SK-N-SH (cell line): ENCODE measurements at regions not wholly inside any gene's neighbourhood (a gene's known extent, or its start where the extent isn't known, plus 50 kb on each side); places are given as distances from the start of the nearest gene placed in this dataset.

Experiments
- CTCF ChIA-PET: fragments of 300-600, 350-600 bp; formaldehyde crosslinking; extraction: SDS; loops from one replicate; lab custom pipeline; 2021; lab: Yijun Ruan, JAX
- POLR2A ChIA-PET: fragments of 350-600 bp; sonication (Branson Sonifier 250); formaldehyde crosslinking; extraction: SDS; loops from one replicate; lab custom pipeline; 2020; ENCODE audit warnings: antibody characterized with exemption, inconsistent platforms; lab: Yijun Ruan, JAX
- DNase-seq: peaks from one replicate; pipeline ENCODE4 v3.0.0; 2012
- H2AFZ ChIP-seq: fragments of 200-600 bp; sonication (generic); 2 replicates; pipeline ENCODE4 v1.8.1; 2016; ENCODE audit warnings: antibody characterized with exemption, mild to moderate bottlenecking, low read depth
- H3F3A ChIP-seq: fragments of 200-600 bp; sonication (generic); replicated peaks from 2 replicates; pipeline ENCODE3; 2016; ENCODE audit warnings: antibody characterized with exemption, mild to moderate bottlenecking; ENCODE audit not compliant: insufficient read depth
- H3K27ac ChIP-seq, 2 experiments: fragments of 200-500 bp in 1 of 2; fragments of 200-600 bp in 1 of 2; sonication (Bioruptor generic) in 1 of 2; sonication (generic), shearing (Covaris generic) in 1 of 2; 2 replicates each; pipeline versions ENCODE4 v1.5.1 to v1.6.1; 2014 to 2016; ENCODE audit warnings: low read depth in 2 of 2, inconsistent platforms in 1 of 2, low read length in 1 of 2, mild to moderate bottlenecking in 1 of 2, mixed read lengths in 1 of 2
- H3K27me3 ChIP-seq: fragments of 200-600 bp; sonication (generic), shearing (Covaris generic); 2 replicates; pipeline ENCODE4 v1.6.1; 2016; ENCODE audit warnings: mixed run types; ENCODE audit not compliant: insufficient read depth
- H3K36me3 ChIP-seq, 2 experiments: fragments of 200-500 bp in 1 of 2; fragments of 200-600 bp in 1 of 2; sonication (Bioruptor generic) in 1 of 2; sonication (generic) in 1 of 2; replicated peaks in 1 of 2; 2 replicates each; pipeline versions ENCODE3 to v1.5.1; 2014 to 2016; ENCODE audit warnings: low read length in 1 of 2, mild to moderate bottlenecking in 1 of 2; ENCODE audit not compliant: insufficient read depth in 2 of 2, control insufficient read depth in 1 of 2
- H3K4me1 ChIP-seq, 2 experiments: fragments of 200-500 bp in 1 of 2; fragments of 200-600 bp in 1 of 2; sonication (Bioruptor generic) in 1 of 2; sonication (generic), shearing (Covaris generic) in 1 of 2; 2 replicates each; pipeline versions ENCODE4 v1.5.1 to v1.6.1; 2014 to 2016; ENCODE audit warnings: low read depth in 1 of 2, low read length in 1 of 2, mixed run types in 1 of 2; ENCODE audit not compliant: insufficient read depth in 2 of 2, control insufficient read depth in 1 of 2
- H3K4me2 ChIP-seq: fragments of 200-600 bp; sonication (generic), shearing (Covaris generic); 2 replicates; pipeline ENCODE4 v1.6.1; 2017; ENCODE audit warnings: mixed run types
- H3K4me3 ChIP-seq, 2 experiments: fragments of 200-500 bp in 1 of 2; fragments of 200-600 bp in 1 of 2; sonication (Bioruptor generic) in 1 of 2; sonication (generic), shearing (Covaris generic) in 1 of 2; 2 replicates each; pipeline versions ENCODE4 v1.5.1 to v1.8.1; 2014 to 2016; ENCODE audit warnings: low read depth in 2 of 2, inconsistent platforms in 1 of 2, low read length in 1 of 2, mild to moderate bottlenecking in 1 of 2, mixed read lengths in 1 of 2, moderate library complexity in 1 of 2
- H3K79me2 ChIP-seq: fragments of 200-600 bp; sonication (generic); 2 replicates; pipeline ENCODE4 v1.8.1; 2017; ENCODE audit warnings: mild to moderate bottlenecking; ENCODE audit not compliant: insufficient read depth
- H3K9ac ChIP-seq: fragments of 200-600 bp; sonication (generic); 2 replicates; pipeline ENCODE4 v1.6.1; 2017; ENCODE audit warnings: mixed run types
- H3K9me2 ChIP-seq: fragments of 200-600 bp; sonication (generic); 2 replicates; pipeline ENCODE4 v1.6.1; 2017; ENCODE audit warnings: mixed run types
- H3K9me3 ChIP-seq: fragments of 200-600 bp; sonication (generic); 2 replicates; pipeline ENCODE4 v1.6.1; 2017; ENCODE audit warnings: mixed run types, mild to moderate bottlenecking, moderate library complexity
- H4K20me1 ChIP-seq: fragments of 200-600 bp; sonication (generic); 2 replicates; pipeline ENCODE4 v1.6.1; 2017; ENCODE audit warnings: mild to moderate bottlenecking, mixed run types; ENCODE audit not compliant: insufficient read depth
- CTCF ChIP-seq: fragments of 200-600 bp; sonication (generic); IDR thresholded peaks from 2 replicates; pipeline ENCODE4 v1.6.1; 2017; ENCODE audit warnings: antibody characterized with exemption, mild to moderate bottlenecking, moderate library complexity
- EP300 ChIP-seq, 2 experiments: IDR thresholded peaks; 2 replicates each; pipeline versions ENCODE4 v1.4.0 to v1.6.1; 2012; ENCODE audit warnings: borderline replicate concordance in 1 of 2, low read depth in 1 of 2, low read length in 1 of 2
- GABPA ChIP-seq: IDR thresholded peaks from 2 replicates; pipeline ENCODE4 v1.4.0; 2012; ENCODE audit warnings: low read depth, mild to moderate bottlenecking
- GATA2 ChIP-seq: sonication (generic); formaldehyde crosslinking; IDR thresholded peaks from 2 replicates; pipeline ENCODE4 v1.5.0; 2020; ENCODE audit warnings: mild to moderate bottlenecking, missing genetic modification reagents
- NRF1 ChIP-seq: IDR thresholded peaks from 2 replicates; pipeline ENCODE4 v1.6.1; 2012; ENCODE audit warnings: low read depth, mild to moderate bottlenecking, low read length
- PBX3 ChIP-seq: IDR thresholded peaks from 2 replicates; pipeline ENCODE4; 2012
- RCOR1 ChIP-seq: fragments of 150-350 bp; IDR thresholded peaks from 2 replicates; pipeline ENCODE4 v1.6.1; 2017; ENCODE audit warnings: antibody characterized with exemption, low read length
- RFX5 ChIP-seq: IDR thresholded peaks from 2 replicates; pipeline ENCODE4 v1.6.1; 2012; ENCODE audit warnings: mild to moderate bottlenecking, improper control_type of control experiment, low read length
- RXRA ChIP-seq: IDR thresholded peaks from 2 replicates; pipeline ENCODE4 v1.4.0; 2012; ENCODE audit warnings: low read depth, mild to moderate bottlenecking, borderline replicate concordance
- SMC3 ChIP-seq: IDR thresholded peaks from 2 replicates; pipeline ENCODE4 v1.6.1; 2012; ENCODE audit warnings: low read depth, low read length, improper control_type of control experiment
- ZBTB33 ChIP-seq: IDR thresholded peaks from 2 replicates; pipeline ENCODE4 v1.4.0; 2012; ENCODE audit warnings: low read depth, borderline replicate concordance
- WGBS: methylation state at CpG from one replicate; pipeline ENCODE4 v1.1.6; 2017; ENCODE audit warnings: low lambda C conversion rate; 5-methylcytosine and 5-hydroxymethylcytosine counted together

GRCh38 chr22:27258616-27259172, 542.9 kb downstream of the MN1 start (continued):
- TF ChIP-seq ZBTB33 (no peak), GATA2 (CRISPR knock-in tag) (no peak), NRF1 (no peak), GABPA (no peak), CTCF (no peak), RCOR1 (no peak), RXRA (no peak), SMC3 (no peak), RFX5 (no peak)

GRCh38 chr22:27259433-27259832, 542.1 kb downstream of the MN1 start:
- H3F3A ChIP-seq, result no peaks in the 10 kb centered on the region
- peak overlapping the region in 1 of 2 experiments; percentile 48; a peak in 2 of 4 replicates for H3K27ac ChIP-seq
- peak; percentile 69 for TF ChIP-seq GATA2 (CRISPR knock-in tag)
- TF ChIP-seq PBX3, result no peak
- peak in 1 of 2 experiments; percentile 37; a peak in 1 of 4 replicates for TF ChIP-seq EP300 (IDR thresholded peaks at IDR 0.05; ENCODE audit: borderline replicate concordance in 1 of 2, low read depth in 1 of 2, low read length in 1 of 2)
- no peak overlapping the region for H3K4me3 ChIP-seq
- 44% methylated on average over 8 of the region's 8 CpGs for WGBS
- H3K36me3 ChIP-seq, result no peaks in the 10 kb centered on the region
- ChIA-PET CTCF (interaction anchor here (1.3 kb wide), 1 partner anchor 12 kb away, joined by 3 read pairs; no protein-coding TSS in a partner anchor), POLR2A (interaction anchor here (0.7 kb wide), 1 partner anchor 17 kb away, joined by 3 read pairs; no protein-coding TSS in a partner anchor)
- no peaks in the 10 kb centered on the region for H3K9me2 ChIP-seq
- no peaks in the 10 kb centered on the region for H3K9me3 ChIP-seq
- no peak overlapping the region for H3K9ac ChIP-seq
- peaks cover 0 to 18% of the 10 kb centered on the region in 2 experiments; a peak in 1 of 4 replicates for H3K4me1 ChIP-seq
- no peaks in the 10 kb centered on the region for H4K20me1 ChIP-seq
- no peak overlapping the region for H2AFZ ChIP-seq
- no peaks in the 10 kb centered on the region for H3K27me3 ChIP-seq
- peak; percentile 56 for DNase-seq
- no peak overlapping the region for H3K4me2 ChIP-seq
- no peaks in the 10 kb centered on the region for H3K79me2 ChIP-seq
